HG02973 (cell line): ENCODE measurements at regions not wholly inside any gene's neighbourhood (a gene's known extent, or its start where the extent isn't known, plus 50 kb on each side); places are given as distances from the start of the nearest gene placed in this dataset.

Experiments
- ATAC-seq: cut with Tn5 transposase; IDR thresholded peaks from one replicate; pipeline ENCODE4 v1.9.1; 2021; ENCODE audit warnings: moderate library complexity; ENCODE audit not compliant: unreplicated experiment

DNA sequence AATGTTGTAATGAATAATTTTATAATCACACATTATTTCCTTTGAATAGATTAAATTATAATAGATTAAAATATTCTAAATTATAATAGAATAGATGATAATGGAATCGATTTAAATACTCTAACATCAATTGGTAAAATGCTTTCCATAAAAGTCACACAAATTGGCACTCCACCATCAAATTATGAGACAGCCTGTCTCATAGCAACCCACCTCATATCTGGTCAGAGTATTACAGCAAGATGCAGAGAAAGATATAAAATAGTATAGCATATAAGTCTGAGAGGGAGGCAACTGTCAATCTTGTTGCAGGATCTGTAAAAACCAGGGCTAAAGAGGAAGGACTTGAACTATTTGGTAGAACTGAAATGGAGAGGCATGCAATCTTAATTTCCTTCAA, 98.4 kb upstream of the NCKAP5 start:
- no peak for ATAC-seq

DNA sequence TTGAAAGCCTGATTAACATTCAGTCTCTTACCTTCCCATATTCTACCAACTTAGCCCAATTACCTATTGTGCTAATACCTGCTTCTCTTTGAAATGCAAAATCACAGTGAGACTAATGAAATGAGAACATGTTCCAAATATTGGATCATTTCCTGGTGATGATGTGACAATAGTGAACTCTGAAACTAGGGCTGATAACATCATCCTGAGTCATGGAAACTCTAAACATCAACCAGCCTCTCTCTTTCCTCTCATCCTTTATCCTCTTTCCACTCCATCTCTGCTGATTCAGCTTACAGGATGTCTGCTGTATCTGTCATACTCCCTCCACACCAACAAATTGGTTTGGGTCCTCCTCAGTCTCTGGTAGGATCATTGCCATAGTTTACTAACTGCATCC, 98.8 kb upstream of the NCKAP5 start:
- ATAC-seq: no peak

DNA sequence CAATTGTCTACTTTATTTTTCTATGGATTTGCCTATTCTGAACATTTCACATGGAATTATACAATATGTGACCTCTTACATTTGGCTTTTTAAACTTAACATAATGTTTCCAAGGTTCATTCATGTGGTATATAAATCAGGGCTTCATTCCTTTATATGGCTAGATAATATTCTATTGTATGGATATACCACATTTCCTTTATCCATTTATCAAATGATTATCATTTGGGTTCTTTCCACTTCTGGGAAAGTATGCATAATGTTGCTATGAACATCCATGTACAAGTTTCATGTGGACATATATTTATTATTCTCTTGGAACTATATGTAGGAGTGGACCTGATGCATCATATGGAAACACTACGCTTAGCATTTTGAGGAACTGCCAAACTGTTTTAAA, 99.7 kb upstream of the NCKAP5 start:
- no peak for ATAC-seq

- no peak for ATAC-seq
Measured at GRCh38 chr2:133668547-133668946, 100.3 kb upstream of the NCKAP5 start.

GRCh38 chr2:133673305-133673905, 105.1 kb upstream of the NCKAP5 start:
- no peak for ATAC-seq

GRCh38 chr2:133674066-133674432, 105.8 kb upstream of the NCKAP5 start:
- ATAC-seq: no peak

DNA sequence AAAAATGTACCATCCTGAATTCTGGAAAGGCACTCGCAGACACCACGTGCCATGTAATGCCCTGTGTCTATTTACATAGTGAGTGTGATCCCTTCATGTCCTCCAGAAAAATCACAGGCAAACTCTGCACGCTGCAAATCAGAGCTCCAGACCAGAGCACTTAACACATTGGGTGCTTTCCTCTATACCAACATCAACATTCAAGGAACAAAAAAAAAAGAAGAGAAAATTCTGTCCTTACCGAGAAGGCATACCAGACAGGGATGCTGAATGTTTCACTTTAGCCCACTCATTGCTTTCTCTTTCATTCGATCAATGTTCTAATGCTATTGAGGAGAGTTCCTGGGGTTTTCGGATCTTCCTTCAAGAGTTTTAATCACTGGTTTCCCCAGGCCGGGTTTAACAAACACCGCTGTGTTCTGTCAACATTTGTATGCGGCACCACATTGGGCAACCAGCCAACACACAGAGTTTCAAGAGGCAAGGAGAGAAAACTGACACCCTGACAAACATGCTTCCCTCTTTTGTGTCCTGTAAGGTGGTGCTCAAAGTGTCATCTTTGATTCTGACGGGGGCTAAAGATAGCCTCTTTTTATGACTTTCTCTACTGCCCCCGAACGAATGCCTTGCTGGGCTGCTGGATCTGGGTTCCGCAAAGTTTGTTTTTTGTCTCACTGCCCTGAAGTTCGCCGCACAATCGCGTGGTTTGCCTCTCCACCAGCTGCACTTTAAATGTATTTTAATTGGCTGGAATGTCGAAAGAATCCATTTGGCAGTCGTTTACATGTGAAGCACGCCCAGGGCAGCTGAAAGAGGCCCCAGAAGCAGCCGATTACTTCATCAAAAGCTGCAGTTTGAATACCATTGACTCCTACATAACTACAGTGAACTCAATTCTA, 106.4 kb upstream of the NCKAP5 start:
- ATAC-seq: no peak

GRCh38 chr2:133676392-133677130, 108.3 kb upstream of the NCKAP5 start:
- no peak for ATAC-seq

DNA sequence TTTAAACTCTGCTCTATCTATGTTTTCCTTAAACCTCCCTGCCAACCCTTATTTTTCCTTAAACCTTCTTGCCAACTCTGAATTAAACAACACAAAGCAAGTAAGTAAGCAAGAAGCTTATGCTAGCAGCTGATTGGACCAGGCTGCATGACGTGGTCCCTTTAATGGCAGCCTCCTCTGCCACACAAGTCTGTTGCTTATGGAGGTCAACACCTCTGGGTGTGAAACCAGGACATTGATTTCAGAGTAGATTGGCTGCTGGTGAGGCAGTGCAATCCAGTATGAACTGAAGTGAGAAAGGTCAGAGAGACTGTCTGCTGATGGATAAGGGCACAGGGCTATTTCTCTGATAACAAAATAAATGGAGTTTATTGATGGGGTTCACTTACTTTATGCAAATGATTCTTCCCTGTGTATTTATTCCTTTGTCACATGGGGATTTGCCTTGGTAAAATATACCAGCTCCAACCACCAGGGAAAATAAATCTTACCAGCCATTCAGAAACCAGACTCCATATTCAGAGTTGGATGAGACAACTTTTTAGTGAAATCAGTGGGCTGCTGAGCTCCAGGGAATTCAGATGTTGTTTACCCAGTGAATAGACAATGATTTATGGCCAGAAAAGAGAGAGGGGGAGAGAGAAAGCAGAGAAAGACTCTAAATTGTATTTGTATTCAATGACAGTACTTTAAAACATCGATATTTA, 112.2 kb upstream of the NCKAP5 start:
- no peak for ATAC-seq

DNA sequence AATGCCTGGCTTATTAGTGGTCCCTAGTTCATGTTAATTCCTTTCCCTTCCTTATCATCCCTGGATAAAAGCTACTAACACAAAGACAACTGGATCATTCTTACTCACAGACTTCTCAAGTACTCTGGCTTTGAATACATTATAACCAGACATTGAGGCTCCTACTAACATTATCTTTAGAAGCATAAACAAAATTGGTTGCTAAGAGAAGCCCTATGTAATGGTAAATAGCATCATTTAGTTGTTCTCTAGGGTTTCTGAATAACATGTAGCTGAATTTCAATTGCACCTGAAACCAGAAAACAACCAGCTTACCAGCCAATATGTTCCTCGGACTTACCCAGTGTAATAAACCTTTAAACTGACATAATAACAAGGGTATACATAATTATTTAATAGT, 114.1 kb upstream of the NCKAP5 start:
- ATAC-seq: no peak

GRCh38 chr2:133682906-133683305, 114.6 kb upstream of the NCKAP5 start:
- ATAC-seq: no peak

DNA sequence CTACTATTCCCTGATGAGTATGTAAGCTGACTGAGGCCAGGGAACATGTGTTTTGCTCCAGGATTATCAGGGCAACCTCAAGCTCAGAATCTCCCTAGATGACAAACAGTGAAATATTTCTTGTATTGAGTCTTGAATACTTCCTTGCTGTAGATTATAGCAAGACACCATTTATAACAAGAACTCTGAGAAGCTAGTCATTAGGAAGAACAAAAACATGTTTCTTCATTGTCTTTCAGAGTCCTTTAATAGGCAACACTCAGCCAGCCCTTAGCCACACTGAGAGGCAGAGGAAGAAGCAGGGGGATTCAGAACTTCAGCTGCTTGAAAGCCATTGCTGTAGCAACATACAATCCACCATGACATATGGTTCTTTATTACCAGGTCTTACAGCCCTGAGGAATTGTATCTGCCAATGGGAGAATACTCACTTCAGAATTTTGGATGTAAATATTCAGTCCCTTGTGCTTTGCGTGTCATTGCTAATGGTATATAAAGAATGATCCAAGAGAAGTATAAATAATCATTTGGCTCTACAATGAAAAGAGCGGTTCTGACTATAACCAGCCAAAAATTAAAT, 117.5 kb upstream of the NCKAP5 start:
- no peak for ATAC-seq

DNA sequence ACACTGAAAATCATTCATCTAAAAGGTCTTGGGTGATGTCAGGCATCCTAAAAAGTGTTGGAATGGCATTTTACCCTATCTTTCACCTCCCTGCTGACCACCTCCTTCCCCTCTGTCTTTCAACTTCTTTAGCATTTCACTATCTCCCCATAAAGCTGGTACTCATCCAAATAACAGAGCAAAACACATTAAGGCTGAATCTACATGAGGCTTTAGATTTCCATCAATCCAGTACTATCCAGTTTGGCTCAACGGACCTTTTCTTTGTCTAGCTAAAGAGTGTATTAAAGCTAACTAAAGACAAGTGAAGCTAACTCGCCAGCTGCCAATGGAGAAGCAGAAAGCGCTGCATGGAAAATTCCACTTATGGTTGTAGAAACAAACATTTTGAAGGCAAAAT, 122.5 kb upstream of the NCKAP5 start:
- no peak for ATAC-seq

DNA sequence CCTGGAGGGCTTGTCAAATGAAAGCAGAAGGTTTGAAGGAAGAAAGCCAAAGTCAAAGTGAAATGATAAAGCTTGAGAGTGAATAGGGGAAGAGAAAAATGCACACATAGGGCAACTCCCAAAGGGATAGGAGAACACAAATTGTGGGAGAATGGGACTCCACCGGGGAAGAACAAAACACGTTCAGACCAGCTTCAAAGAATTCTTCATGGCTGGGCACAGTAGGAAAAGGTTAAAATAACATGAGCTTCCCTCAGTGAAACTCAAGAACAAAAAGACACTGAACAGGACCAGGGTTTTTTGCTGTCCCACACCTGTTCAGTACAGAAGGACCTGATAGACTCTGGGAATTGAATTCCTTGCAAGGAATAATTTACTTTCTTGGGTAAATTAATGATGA, 123.1 kb upstream of the NCKAP5 start:
- ATAC-seq: no peak

- no peak for ATAC-seq
Measured at GRCh38 chr2:133705287-133705686, 137.0 kb upstream of the NCKAP5 start.

DNA sequence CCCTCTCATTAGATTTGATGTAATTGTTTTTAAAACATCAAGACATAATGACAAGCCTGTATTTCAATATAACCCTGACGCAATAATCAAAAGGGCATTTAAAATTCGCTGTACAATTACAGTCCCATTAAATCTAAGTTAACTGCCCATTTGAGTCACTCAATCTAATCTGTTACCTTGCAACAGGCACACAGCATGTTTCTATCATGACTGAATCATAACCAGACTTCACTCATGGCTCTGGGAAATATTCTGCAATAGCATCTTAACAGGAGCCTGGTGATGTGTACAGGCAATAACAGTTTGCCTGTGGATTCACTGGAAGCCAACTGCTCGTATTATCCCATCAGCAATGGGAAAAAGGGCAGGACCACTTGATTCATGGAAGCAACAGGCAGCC, 142.3 kb upstream of the NCKAP5 start:
- ATAC-seq: no peak

DNA sequence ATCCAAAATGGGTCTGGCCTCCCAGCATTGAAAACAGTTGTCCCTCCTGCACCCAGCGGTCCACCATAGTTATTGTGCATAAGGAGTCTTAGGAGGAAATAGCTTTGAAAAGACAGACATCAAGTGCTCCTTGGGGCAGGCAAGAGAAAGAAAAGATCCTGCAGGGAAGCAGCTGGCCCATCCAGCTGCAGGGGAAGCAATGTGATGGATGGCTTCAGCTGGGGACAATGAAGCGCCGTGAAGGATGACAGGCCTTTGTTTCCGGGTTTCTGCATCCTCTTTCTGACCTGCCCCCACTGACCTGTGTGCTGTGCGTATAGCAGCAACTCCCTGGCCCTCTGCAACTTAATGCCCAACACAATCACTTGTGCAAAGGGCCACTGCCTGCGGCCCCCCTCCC, 142.9 kb upstream of the NCKAP5 start:
- ATAC-seq: no peak

- ATAC-seq: no peak
Measured at GRCh38 chr2:133711806-133712205, 143.5 kb upstream of the NCKAP5 start.

- no peak for ATAC-seq
Measured at GRCh38 chr2:133712369-133712768, 144.1 kb upstream of the NCKAP5 start.

- no peak for ATAC-seq
Measured at GRCh38 chr2:133713049-133713580, 144.9 kb upstream of the NCKAP5 start.

DNA sequence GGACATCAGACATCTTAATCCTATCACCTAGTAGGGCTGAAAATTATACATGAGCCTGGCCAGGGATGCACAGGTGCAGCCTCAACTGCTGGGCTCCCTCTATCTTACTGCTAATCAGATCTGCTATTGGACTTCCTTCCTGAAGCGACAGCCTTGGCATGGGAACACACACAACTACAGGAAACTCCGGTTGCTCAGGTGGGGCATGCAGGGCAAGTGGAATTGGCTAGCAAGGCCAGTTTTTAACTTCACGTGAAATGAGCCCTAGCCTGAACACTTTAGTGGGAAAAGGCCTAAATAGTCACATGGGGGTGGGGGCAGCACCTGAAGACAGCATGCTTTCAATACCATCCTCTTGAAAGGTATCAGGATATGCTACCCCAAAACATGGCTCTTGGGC, 147.9 kb upstream of the NCKAP5 start:
- no peak for ATAC-seq
